Kidney epithelial cell (primary cell): ENCODE measurements at regions not wholly inside any gene's neighbourhood (a gene's known extent, or its start where the extent isn't known, plus 50 kb on each side); places are given as distances from the start of the nearest gene placed in this dataset.

Experiments
- DNase-seq: peaks from one replicate; pipeline ENCODE4 v3.0.0-alpha.2; 2010; ENCODE audit warnings: low read depth
- H3K27me3 ChIP-seq: 2 replicates; pipeline ENCODE4 v1.6.0; 2011; ENCODE audit warnings: low read length; ENCODE audit not compliant: control insufficient read depth, insufficient read depth
- H3K36me3 ChIP-seq: 2 replicates; pipeline ENCODE4 v1.5.1; 2011; ENCODE audit warnings: low read length; ENCODE audit not compliant: control insufficient read depth, insufficient read depth
- H3K4me3 ChIP-seq: 2 replicates; pipeline ENCODE4 v1.5.1; 2011; ENCODE audit warnings: low read depth, mild to moderate bottlenecking, control low read depth, low read length
- TF ChIP-seq, protein P1 (sequence below): IDR thresholded peaks from 2 replicates; pipeline ENCODE4 v1.5.1; 2011; ENCODE audit warnings: mild to moderate bottlenecking, moderate library complexity, low read length, control low read depth, inconsistent platforms; ENCODE audit not compliant: insufficient read depth, poor library complexity, severe bottlenecking

DNA sequence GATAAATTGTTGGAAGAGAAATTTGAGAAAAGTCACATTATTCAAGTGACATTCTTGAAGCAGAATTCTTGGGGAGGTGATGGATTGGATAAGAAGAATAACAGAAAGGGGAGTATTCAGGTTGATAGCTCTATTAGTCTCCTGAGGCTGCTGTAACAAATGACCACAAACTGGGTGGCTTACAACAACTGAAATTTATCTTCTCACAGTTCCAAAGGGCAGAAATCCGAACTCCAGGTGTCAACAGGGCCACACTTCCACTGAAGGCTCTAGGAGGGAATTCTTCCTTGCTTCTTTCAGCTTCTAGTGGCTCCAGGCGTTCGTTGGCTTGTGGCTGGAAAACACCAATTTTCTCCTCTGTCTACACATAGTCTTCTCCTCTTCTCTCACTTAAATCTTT lies 99.8 kb downstream of the TES start:
- DNase-seq, result no peak
- Histone ChIP-seq H3K4me3 (no peak overlapping the region), H3K36me3 (no peaks in the 10 kb centered on the region), H3K27me3 (no peaks in the 10 kb centered on the region)
- TF ChIP-seq, protein P1, sequence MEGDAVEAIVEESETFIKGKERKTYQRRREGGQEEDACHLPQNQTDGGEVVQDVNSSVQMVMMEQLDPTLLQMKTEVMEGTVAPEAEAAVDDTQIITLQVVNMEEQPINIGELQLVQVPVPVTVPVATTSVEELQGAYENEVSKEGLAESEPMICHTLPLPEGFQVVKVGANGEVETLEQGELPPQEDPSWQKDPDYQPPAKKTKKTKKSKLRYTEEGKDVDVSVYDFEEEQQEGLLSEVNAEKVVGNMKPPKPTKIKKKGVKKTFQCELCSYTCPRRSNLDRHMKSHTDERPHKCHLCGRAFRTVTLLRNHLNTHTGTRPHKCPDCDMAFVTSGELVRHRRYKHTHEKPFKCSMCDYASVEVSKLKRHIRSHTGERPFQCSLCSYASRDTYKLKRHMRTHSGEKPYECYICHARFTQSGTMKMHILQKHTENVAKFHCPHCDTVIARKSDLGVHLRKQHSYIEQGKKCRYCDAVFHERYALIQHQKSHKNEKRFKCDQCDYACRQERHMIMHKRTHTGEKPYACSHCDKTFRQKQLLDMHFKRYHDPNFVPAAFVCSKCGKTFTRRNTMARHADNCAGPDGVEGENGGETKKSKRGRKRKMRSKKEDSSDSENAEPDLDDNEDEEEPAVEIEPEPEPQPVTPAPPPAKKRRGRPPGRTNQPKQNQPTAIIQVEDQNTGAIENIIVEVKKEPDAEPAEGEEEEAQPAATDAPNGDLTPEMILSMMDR, result no peak

DNA sequence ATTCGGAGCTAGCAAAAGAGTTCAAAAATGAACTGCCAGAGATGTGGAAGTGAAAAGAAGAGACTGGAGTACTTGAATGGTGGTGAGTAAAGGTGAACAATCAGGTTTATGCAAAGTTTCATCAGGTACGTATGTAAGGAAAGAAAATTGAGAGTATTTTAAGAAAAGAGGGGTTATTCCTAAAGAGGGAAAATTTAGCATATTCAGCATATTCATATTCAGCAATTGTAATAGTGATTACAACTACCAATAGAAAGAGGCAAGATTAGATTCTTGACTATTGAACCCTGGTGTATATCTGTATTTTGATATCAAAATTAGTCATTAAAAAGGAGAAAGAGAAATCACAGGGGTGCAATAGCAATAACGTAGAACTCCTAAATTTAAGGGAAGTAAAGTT lies 100.9 kb downstream of the TES start:
- no peaks in the 10 kb centered on the region for H3K36me3 ChIP-seq
- TF ChIP-seq, protein P1, result no peak
- H3K4me3 ChIP-seq, result no peak overlapping the region
- no peak for DNase-seq
- no peaks in the 10 kb centered on the region for H3K27me3 ChIP-seq

DNA sequence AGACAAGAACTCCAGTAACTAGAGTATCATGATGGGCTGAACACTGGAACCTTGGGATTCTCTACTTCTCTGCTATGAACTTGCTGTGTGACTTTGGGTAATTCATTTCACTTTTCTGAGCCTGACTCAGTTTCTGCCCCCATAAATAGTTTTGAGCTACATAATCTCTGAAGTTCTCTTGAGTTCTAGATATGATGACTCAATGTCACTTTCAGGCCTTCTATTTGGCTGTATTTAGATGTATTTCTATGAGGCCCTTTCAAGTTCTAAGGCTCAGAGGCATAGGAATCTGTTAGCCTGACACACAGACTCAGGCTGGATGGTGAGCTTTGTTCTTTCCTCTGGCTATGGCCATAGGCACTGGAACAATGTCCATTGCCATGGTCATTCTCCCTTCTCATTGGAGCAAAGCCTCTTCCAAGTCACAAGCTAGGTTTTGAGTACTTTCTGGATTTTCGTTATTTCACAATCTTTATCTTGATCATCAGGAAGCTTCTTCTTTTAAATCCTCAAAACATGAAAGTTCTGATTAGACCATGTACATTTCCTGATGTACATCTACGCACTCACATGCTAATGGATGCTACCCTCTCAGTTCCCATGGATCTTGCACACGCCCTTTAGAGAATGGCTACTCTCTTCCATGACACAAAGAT lies 101.6 kb downstream of the TES start:
- TF ChIP-seq, protein P1, result no peak
- Histone ChIP-seq H3K27me3 (no peaks in the 10 kb centered on the region), H3K4me3 (no peak overlapping the region), H3K36me3 (no peaks in the 10 kb centered on the region)
- DNase-seq, result no peak

DNA sequence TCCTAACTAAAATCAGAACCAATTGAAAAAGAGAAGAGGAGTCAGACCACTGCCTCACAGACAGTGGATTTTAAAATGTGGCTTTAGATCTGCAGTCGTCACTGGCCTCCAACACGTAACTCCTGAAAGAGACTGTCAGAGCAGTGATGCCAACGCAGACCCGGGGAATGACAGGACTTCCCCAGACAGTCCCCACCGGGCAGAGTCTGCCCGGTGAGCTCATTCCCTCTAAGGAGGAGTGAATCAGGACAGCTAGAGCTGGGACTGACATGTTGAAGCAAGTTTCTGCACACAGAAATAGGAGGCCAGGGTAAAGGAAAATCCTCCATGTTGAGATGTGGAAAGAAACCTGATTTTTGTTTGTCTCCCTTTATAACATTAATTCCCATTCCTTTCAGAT lies 105.0 kb downstream of the TES start:
- no peak overlapping the region for H3K4me3 ChIP-seq
- DNase-seq, result peak; percentile 34

DNA sequence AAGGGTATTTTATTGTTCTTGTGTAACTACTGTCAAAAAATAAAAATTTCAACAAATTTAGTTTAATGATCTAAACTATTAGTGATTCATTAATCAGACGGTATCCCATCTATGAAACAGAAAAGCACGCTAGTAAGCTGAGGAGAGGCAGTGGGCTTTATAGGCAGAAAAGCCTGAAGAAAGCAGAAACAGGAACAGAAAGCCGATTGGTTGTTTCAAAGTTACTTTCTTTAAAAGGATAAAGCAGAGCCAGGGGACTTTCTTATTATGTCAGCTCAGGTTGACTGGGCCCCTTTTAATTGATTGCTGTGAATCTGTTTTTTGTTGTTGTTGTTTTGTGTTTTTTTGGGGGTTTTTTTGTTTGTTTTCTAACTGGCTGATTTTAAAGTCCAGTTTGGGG lies 105.5 kb downstream of the TES start:
- H3K4me3 ChIP-seq, result no peak overlapping the region

More for the DNA sequence above, 105.0 kb downstream of the TES start:
- H3K36me3 ChIP-seq, result no peaks in the 10 kb centered on the region
- TF ChIP-seq, protein P1, result no peak
- H3K27me3 ChIP-seq, result no peaks in the 10 kb centered on the region

More for the DNA sequence above, 105.5 kb downstream of the TES start:
- TF ChIP-seq, protein P1, result no peak
- DNase-seq, result no peak
- H3K27me3 ChIP-seq, result no peaks in the 10 kb centered on the region
- H3K36me3 ChIP-seq, result no peaks in the 10 kb centered on the region
